ENCODE measurements at regions not wholly inside any gene's neighbourhood (a gene's known extent, or its start where the extent isn't known, plus 50 kb on each side); places are given as distances from the start of the nearest gene placed in this dataset.
"Not testable (repeated sequence)": the region's sequence is repeated elsewhere in the genome, so short reads cannot be mapped to it uniquely, and the experiment has no call there.

DNA sequence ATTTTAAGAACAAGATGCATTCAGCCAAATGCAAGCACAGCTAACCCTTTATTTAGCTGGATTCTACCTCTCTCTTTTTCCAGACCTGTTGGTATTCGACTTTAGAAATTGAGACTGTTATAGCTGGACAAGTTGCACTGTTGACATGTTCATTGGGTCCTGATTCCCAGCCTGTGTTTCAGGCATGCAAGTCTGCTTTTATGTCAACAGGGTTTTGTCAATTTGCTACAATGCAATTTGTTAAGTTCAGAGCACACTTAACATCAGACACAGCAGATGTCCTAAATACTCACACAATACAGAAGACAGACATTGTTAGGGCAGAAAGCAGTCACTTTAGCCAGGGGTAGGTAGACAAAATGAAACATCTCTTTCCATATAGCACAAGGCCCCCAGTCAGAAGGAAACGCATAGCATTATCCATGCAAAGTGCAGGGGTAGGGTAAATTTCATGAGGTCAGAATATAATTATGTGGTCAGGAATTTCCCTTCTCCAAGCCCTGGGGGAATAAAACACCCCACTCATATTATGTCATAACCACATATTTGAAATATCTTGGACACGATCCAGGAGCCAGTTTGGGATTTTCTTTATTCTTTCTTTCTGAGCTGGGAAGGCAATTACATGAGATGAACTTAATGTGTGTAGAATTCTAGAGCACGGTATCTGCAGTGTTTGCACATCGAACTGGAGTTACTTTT, 504.1 kb downstream of the NTRK3 start:
- no peak for DNase-seq

DNA sequence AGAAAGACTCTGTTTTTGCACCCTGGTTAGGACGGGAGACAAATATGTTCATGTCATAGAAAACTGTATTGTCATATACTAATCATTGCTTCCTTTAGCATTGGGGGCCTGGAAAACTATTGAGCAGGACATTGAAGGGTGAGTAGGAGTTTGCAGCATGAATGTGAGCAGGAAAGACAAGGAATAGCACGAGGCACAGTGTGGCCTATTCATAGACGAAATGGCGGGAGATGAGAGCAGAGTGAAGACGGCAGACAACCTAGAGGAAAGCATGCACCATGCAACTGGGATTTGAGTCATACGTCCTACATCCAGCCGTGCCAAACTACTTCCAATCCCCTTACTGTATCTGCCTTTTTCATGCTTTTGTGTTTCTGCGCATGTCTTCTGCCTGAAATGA, 508.1 kb downstream of the NTRK3 start:
- DNase-seq: no peak

DNA sequence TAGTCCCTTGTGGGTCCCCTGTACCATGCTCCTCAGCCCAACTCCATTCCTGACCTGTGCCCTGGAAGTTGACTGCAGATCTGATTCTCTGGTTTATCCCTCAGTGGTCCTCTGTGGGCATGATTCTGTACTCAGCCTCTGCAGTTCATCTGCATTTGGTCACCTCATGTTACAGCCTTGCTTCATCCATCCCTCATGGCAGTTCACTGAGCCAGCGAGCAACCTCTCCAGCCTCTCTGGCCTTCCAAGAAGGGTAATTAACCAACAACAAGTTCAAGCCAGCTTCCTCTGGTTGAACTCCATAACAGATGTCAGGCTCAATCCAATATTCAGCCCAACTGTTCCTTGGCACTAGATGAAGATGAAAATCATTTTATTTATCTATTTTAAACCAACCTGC, 509.5 kb downstream of the NTRK3 start:
- no peak for DNase-seq

DNA sequence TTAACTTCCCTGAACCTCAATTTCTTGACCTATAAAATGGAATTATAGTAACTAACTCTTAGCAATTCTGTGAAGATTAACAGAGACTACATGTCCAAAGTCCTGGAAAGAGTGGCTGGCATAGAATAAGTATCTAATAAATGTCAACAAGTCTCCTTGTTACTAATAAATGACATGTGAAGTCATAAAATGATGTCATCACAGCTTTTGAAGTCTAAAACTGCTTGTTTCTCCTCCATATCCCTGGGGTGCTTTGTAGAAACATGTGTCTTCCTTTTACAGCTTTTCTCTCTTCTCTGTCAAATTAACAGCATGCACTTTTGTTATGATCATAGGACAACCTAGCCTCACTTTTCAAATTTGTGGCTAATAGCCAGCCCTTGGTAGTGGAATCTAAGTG, 510.2 kb downstream of the NTRK3 start:
- no peak for DNase-seq

DNA sequence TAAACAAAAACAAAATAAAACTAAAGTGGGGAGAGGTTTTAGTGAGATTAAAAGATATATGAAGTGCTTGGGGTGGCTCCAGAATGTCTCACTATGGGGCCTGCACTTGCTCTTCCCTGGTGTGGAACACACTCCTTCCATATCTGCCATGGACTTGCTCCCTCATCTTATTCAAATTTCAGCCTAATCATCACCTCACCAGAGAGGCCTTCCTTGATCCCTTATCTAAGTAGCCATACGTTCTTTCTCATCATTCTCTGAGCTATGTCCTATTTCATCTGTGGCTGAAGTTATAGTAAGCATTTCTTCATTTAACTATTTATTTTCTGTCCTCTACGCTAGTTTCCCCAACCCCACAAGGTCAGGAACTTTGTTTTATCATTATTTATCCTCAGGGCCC, 511.7 kb downstream of the NTRK3 start:
- DNase-seq: no peak

DNA sequence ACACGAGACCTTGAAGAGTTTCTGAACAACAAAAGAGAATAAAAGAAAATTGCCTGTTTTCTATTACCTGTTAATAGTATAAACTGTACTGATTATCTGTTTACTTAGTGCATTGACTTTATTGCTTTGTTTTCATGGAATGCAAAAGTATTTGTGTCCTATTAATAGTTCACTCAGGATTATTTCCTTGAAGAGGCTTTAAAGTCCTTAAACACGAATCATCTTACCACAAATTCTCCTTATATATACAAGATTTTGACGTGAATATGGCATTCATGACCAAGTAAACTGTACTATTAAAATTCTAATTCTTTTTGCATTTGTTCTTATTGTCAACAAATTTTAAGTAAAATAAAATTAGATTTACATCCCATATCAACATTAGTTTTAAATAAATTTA, 513.0 kb downstream of the NTRK3 start:
- no peak for DNase-seq

DNA sequence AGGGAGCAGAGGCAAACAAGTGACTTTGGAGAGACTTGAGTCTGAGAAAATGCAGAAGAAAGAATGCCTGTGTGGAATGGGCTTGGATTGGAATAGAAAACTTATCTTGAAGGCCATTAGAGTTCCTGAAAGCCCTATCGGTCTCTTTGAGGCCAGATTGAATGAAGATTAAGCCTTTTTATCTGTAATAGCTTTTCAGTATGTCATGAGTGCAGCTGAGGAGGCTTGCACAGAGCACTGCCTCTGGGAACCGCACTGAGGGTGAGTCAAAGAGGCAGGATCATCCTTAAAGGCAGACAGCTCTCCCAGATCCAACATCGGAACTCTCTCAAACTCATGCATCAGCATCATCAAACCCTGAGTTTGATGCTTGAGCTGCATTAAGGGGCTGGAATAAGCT, 515.2 kb downstream of the NTRK3 start:
- no peak for DNase-seq

DNA sequence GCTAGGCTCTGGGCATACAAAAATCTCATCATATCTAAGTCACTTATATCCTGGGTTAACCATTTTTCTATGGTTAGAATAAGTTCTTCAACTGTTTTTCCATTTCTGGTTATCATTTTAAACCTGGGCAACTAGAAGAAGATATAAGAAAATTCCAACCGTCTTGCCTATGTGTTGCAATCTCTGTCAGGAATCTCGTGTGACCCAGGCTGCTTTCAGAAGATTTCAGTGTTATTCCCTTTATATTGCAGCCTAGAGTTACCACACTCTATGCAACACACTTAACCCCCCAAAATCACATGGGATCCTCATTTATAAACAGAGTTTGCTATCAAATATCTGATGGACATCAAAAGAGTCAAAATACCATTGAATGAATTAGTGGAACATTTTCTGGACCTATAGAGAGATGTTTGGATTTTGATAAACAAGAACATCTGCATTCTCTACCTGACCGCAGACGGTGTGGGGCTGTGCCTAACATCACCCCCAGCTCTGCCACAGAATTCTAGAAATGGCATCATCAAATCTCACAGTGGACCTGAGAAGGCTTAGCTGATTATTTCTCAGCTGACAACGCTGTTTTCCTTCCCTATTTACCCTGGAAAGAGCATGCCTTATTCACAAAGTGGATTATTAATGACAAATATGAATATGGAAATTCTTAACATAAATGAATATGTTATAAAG, 515.7 kb downstream of the NTRK3 start:
- no peak for DNase-seq

DNA sequence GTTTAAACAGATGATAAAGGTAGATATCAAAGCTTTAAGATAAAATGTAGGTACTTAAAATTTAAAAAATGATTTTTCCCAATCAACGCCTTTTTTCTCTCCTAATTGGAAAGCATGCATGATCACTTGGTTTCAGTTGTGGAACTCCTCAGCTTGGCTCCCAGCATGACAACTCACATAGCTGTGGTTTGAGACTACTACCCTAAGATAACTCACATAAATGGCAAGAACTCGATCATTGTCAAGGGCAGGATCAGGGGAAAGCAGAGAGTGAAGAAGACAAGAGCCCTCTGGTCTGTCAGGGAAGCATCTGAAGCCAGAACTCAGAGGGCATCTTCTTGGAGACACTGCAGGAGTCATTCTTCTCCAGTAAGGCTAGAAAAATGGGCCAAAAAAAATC, 516.7 kb downstream of the NTRK3 start:
- no peak for DNase-seq

DNA sequence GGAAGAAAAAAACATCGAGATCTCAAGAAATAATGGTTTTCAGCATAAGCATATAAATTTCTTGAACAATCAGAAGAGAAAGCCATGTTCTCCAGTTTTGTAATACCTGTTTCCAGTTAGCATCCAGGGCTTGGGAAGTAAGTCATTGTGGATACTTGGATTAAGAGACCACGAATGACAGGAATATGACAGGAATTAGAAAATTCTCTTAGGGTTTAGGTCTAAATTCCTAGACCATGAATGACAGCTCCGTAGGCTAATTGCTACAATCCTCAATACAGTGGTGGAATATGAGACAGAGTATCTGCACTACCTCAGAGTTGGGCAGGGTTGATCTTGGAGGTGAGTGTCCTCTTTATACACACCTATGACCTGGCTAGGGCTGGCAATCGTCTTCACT, 517.5 kb downstream of the NTRK3 start:
- no peak for DNase-seq

DNA sequence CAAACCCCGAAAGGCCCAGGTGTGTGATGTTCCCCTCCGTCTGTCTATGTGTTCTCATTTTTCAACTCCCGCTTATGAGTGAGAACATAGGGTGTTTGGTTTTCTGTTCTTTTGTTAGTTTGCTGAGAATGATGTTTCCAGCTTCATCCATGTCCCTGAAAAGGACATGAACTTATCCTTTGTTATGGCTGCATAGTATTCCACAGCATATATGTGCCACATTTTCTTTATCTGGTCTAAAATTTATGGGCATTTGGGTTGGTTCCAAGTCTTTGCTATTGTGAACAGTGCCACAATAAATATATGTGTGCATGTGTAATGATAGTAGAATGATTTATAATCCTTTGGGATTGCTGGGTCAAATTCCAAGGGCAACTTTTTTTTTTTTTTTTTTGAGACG, 519.1 kb downstream of the NTRK3 start:
- not testable (repeated sequence) for DNase-seq

DNA sequence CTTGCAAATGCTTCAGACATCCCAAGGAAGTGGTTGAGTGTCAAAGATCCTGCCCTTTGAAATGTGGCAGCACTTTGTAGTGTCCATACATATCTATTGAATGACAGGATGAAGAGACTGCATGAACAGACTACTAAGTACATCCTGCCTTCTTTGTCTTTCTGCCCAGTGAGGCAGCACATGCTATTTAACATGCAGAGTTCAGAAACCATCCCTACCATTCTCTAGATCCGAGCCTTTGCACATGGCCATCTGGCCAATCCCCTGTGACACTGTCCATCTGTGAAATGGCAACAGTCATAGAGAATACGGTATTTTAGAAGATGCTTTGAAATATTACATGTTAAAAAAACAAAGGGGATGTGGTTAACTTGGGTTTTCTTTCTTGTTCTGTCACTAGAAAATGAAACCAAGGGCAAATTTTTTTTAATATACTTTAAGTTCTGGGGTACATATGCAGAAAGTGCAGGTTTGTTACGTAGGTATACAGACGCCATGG, 519.6 kb downstream of the NTRK3 start:
- no peak for DNase-seq

DNA sequence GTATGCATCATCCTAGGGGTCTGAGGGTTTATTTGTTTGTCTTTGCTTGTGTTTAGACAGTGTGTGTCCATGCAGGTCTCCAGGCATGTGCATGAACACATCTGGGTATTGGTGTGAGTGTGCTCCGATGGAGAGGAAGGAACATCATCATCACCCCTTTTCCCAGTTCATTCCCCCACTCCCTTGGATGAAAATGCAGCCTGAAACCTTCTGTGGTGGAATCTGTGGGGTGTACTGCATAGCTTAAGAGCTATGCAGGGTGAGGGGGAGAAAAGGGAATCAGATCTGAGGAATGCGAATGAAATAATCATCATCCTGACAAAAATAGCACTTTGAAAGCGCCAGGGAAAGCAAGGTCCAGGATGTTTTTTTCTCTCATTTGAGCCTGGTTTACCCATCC, 520.1 kb downstream of the NTRK3 start:
- no peak for DNase-seq

DNA sequence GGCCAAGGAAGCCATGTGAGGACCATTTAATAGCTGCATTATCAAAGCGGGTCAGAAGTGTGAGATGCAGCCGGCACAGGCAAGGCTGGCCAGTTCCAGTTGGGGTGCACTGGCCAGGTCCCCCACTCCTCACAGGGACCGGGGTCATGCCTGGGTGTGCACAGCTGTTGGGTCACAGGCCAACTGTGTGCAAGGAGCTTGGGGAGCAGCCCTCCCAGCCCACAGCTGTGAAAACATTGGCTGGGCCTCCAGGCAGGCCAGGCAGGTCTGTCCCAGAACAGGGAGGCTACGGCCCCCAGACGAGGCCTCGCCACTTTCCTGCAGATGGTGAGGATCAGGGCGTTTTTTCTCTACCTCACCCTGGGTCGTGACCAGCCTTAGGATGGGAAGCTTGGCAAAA, 521.0 kb downstream of the NTRK3 start:
- DNase-seq: no peak

DNA sequence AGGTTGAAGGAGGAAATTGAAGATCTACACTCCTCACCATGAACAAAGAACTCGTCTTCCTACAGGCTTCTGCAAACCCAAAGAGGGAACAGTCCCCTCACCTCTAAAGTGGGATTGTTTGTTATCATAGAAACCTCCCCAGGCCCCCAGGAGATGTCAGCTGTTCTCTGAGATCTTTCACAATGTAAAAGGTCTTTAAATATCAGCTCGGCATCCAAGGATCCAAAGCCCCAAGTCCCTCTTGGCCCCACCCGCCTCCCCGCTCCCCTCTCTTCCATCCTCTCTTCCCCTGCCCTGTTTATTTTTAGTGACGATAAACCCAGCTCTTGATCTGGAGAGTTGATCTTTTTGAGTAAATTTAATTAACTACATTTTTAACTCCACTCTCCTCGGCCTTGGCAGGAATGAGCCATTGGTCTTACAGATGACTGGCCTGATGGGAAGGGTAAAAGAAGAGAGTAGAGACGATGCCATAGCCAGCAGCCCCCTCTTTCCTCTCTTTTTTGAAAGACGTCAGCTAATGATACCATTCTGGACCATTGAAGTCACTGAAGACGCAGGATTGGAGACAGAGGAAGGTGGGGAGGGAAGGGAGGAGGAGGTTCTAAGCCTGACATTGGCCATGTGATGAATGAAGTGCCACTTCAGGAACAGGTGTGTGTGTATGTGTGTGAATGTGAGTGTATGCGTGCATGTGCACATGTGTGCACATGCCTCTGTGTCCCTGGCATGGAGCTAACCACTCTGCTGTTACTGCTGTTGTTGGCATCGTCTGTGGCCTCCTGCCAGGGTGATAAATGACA, 521.8 kb downstream of the NTRK3 start:
- DNase-seq: no peak

DNA sequence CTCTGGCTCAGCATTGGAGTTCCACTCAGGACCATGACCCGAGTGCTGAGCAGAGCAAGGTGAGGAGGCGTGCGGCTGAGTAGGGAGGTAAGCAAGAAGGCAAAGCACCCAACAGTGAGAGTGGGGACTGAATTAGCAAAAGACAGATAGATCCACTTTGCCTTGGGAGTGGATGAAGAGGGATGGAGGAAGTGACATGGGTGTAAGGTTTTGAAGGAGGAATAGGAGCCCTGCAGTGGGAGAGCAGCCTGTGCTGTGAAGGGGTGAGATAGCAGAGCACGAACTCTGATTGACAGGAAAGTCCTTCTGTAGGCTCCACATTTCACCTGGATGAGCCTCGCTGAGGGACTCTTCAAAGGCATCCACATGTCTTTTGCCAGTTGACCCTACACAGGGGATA, 522.6 kb downstream of the NTRK3 start:
- DNase-seq: no peak

DNA sequence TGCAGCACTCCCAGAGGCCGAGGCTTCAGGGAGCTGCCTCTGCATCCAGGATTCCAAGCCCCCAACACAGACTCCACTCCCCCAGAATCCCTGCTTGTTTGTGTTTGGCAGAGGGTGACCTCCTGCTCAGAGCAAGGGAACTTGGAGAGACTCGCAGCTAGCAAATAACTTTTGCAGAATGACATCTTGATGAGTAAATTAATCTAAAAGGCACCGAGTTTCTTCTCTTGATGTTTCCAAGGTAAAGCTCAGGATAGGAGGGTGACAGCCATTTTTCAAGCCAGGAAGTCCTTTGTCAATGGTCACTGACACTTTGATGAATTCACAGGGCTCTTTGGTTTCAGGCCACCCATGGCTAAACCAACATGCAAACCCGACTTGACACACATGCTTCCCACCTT, 523.0 kb downstream of the NTRK3 start:
- no peak for DNase-seq

DNA sequence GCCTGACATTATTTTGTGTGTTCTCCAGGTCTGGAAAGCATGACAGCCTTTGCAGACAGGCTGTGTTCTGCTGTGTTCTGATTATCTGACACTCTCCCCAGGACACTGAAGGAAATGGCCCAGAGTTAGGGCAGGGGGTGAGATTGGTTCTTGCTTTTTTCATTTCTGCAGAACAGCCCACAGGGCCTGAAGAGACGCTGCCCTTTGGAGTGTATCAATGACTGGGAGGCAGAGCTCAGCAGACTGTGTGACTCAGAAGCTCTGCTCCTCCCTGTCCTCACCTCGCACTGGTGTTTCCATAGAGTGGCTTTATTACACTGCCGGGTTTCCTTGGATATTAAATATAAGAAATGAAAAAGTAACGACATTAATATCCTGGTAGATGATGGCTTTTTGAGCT, 523.6 kb downstream of the NTRK3 start:
- DNase-seq: no peak

DNA sequence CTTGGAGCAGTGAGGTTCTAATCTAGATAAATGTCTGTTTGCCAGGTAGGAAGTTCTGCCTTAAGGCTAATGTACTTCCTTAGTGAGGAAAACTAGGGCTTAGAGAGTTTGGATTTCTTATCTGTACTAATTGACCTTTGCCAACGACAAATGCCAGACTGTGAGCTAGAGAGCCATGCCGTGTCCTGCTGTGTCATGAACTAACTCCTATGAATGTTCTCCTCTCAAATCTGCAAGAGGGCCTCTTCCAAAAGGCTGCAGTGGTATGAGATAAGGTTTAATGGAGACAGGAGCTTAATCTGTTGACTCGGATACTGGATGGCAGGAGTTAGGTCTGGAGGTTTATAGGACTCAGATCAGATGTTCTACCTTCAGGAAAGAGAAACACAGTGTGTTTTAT, 524.9 kb downstream of the NTRK3 start:
- no peak for DNase-seq

DNA sequence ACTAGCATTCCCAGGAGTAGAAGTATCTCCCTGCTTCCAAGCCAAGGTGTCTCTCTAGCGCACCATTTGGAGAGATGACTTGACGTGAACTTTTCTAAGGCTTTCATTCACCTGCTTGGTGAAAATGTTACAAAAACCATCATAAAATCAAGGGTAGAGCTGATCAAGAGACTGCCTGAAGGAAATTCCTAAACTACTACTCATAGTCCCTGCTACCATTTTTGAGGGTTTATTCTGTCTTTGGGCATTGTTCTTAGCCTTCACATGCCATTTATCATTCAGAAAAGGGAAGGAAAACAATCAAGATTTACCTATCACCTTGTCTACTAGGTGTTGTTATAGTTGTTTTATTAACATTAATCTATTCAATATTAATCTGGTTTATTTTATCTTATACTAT, 525.8 kb downstream of the NTRK3 start:
- no peak for DNase-seq

DNA sequence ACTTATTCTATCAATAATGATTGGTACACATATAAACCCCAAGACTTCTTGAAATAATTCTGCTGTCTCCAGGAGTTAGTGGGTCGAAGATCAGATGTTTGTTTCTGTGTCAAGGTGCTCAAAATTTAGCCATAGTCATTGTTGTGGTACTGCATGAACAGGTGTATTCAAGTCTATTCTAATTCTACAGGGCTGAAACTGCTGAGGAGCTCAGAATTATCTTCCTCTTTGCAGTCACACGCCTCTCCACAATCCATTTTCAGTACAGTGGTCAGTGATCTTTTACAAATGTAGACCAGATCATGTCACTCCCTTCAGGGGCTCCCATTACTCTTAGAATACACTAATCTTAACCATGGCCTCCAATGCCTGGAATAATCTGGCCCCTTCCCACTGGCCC, 527.5 kb downstream of the NTRK3 start:
- DNase-seq: no peak

DNA sequence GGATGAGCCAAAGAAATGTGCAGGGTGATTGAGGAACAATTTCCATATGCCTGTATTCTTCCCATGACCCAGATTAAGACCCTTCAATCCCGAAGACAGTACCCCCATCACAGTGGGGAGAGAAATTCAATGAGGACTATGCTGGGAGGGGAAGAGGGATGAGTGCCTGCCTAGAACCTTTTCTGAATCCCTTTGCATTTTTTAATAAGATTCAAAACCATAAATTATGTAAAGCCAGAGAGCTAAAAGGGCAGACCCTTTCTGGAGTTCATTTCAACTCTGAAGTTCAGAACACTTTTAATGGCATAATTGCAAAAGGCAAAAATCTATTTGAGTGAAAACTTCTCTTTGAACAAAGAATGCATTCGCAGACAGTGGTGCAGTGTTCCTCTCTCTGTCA, 529.5 kb downstream of the NTRK3 start:
- no peak for DNase-seq

DNA sequence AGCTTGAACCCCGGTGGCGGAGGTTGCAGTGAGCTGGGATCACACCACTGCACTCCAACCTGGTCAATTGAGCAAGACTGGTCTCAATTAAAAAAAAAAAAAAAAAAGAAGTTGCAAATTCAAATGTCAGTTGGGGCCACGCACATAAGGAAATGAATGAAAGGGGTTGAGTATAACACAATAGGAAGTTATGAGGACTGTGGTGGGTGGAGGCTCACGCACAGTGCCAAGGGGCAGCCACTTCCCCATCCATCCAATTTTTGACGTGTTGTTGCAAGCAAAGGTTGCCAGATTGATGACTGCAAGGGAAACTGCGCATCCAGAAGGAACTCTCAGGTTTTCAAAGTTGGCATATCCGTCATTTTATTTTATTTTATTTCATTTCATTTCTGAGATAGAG, 532.2 kb downstream of the NTRK3 start:
- DNase-seq: no peak

Data from stimulated activated CD8-positive, alpha-beta memory T cell treated with anti-CD3 and anti-CD28 coated beads, Interleukin-4, amount 100 ng/mL, for 48 hours (primary cell).